ENCODE measurements at regions not wholly inside any gene's neighbourhood (a gene's known extent, or its start where the extent isn't known, plus 50 kb on each side); places are given as distances from the start of the nearest gene placed in this dataset.

DNA sequence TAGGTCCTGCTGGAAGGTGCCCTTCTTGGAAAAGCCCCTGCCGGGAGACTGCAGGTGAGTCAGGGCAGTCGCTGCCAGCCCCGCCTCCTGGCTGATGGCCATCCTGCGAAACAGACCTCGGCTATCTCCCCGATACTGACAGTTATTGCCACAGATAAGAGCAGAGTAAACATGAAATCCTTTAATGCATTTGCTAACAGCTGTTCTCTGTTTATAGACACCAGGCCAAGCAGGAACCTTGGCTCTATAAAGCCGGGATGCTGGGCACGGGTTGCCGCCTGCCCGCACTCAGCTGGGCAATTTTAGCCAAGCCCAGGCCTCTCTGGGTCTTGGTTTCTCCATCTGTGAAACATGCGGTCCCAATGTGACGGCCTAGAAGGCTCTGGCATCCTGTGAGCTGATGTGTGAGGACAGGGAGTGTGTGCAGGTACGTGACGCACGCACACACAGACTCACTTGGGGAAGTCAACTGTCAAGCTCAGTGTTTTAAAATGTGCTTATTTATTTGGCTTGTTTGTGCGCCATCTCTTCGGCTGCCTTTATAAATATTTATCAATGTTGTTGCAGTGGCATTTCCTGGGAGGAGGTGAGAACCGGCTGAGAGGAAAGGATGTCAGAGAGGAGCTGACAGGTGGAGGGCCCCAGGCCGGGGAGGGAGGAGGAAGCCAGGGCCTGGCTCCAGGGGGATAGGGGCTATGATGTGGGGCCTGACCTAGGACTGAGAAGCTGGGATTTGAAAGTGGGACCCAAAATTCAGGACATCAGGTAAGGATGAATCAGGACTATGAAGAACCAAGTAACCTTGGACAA, 50.8 kb upstream of the PRR23E start:
- no peak overlapping the region for H3K9ac ChIP-seq (ENCODE audit: low read depth, low read length)
- no peaks in the 10 kb centered on the region for H3K36me3 ChIP-seq (ENCODE audit: insufficient read depth, low read length)
- no peak overlapping the region for H3K4me3 ChIP-seq (ENCODE audit: low read length)
- peaks cover 21% of the 10 kb centered on the region for H3K27me3 ChIP-seq (ENCODE audit: control insufficient read depth, insufficient read depth, low read length)
- H3K9me3 ChIP-seq (replicated peaks; ENCODE audit: low read length) = no peaks in the 10 kb centered on the region
- H3K4me2 ChIP-seq (ENCODE audit: low read length) = no peak overlapping the region
- no peaks in the 10 kb centered on the region for H3K4me1 ChIP-seq (ENCODE audit: control insufficient read depth, insufficient read depth, low read length)

All from skeletal muscle satellite cell (primary cell).